ENCODE measurements at regions not wholly inside any gene's neighbourhood (a gene's known extent, or its start where the extent isn't known, plus 50 kb on each side); places are given as distances from the start of the nearest gene placed in this dataset.

DNA sequence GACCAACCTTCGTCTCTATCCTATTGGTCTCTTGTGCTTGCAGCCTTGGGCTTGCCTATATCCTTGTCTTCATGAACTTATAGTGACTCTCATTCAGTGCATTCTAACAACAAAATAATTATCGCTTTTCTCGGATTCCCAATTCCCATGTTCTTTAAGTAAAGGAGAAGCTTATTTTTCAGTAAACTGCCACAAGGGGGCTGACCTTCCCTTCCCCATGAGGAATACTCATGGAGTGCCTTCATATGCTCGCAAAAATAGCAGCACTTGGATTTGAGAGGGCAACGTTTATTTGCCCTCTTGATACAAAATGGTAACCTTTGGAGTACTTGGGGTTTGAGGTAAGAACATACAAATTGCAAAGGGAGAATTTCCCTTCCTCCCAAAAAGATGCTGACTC, 183.2 kb upstream of the TENT5D start:
- Histone ChIP-seq H3K9me1 (replicated peaks; ENCODE audit: control insufficient read depth, extremely low read depth, insufficient read depth, low read length) (no peaks in the 10 kb centered on the region), H3K4me2 (ENCODE audit: insufficient read depth, low read length) (no peak overlapping the region), H3K36me3 (ENCODE audit: control insufficient read depth in 2 of 2, extremely low read depth in 1 of 2, insufficient read depth in 2 of 2, low read length in 2 of 2) (no peaks in the 10 kb centered on the region), H3K9me3 (replicated peaks; ENCODE audit: control insufficient read depth, insufficient read depth, low read length) (no peaks in the 10 kb centered on the region), H3K4me1 (ENCODE audit: control insufficient read depth, extremely low read depth, insufficient read depth, low read length) (no peaks in the 10 kb centered on the region), H3K27ac (ENCODE audit: insufficient read depth, low read depth, low read length) (no peak overlapping the region), H3K4me3 (replicated peaks in 1 of 3; ENCODE audit: insufficient read depth in 1 of 3, low read depth in 1 of 3, low read length in 3 of 3) (no peak overlapping the region), H3K79me2 (ENCODE audit: control insufficient read depth, insufficient read depth, low read length) (no peaks in the 10 kb centered on the region), H2AFZ (ENCODE audit: low read depth, low read length) (no peak overlapping the region), H3K27me3 (ENCODE audit: control insufficient read depth in 2 of 2, insufficient read depth in 2 of 2, low read length in 2 of 2) (no peaks in the 10 kb centered on the region), H4K20me1 (replicated peaks; ENCODE audit: control insufficient read depth, extremely low read depth, insufficient read depth, low read length) (no peaks in the 10 kb centered on the region), H3K9ac (replicated peaks; ENCODE audit: extremely low read depth, insufficient read depth, low read length) (no peak overlapping the region)
- POLR2A ChIA-PET = no interaction called here
- CTCF ChIA-PET = no interaction called here
- no TSS peak for BruUV-seq (replicated peaks)
- intact Hi-C loops (cut with micrococcal nuclease) = no loop called here
- dilution Hi-C loops (cut with MboI; ENCODE audit: extremely low pct_ligation_motif_present, low sequenced_read_pairs) = no loop called here
- TF ChIP-seq POLR2AphosphoS5 (IDR thresholded peaks at IDR 0.05; ENCODE audit: insufficient read depth, low read depth, low read length) (no peak), POLR2A (IDR thresholded peaks at IDR 0.05; ENCODE audit: low read depth, low read length) (no peak), FOS (IDR thresholded peaks at IDR 0.05; ENCODE audit: borderline replicate concordance, insufficient read depth, low read length) (no peak), JUN (IDR thresholded peaks at IDR 0.05; ENCODE audit: borderline replicate concordance, insufficient read depth, insufficient read length, low read depth) (no peak), CTCF (IDR thresholded peaks at IDR 0.05; ENCODE audit: extremely low read depth in 1 of 2, insufficient read depth in 1 of 2, low read depth in 1 of 2, low read length in 2 of 2) (no peak), GATA2 (IDR thresholded peaks at IDR 0.05; ENCODE audit: insufficient read depth, insufficient read length, low read depth, low read length) (no peak), EZH2 (IDR thresholded peaks at IDR 0.05; ENCODE audit: borderline replicate concordance, low read depth, low read length, severe bottlenecking) (no peak), MYC (IDR thresholded peaks at IDR 0.05; ENCODE audit: low read depth, low read length) (no peak), MAX (IDR thresholded peaks at IDR 0.05; ENCODE audit: insufficient read depth, insufficient read length) (no peak)
- no peak for FAIRE-seq
- no peak for DNase-seq (ENCODE audit: low read depth, low spot score)
